Type B pancreatic cell (in vitro differentiated cells): ENCODE measurements at regions not wholly inside any gene's neighbourhood (a gene's known extent, or its start where the extent isn't known, plus 50 kb on each side); places are given as distances from the start of the nearest gene placed in this dataset.

Experiments used
- DNase-seq: peaks from one replicate; pipeline ENCODE4 v3.0.0; 2021; ENCODE audit warnings: mixed read lengths; ENCODE audit not compliant: unreplicated experiment; ENCODE audit errors: extremely low spot score
- H3K27ac Mint-ChIP-seq: 2 replicates; pipeline ENCODE4 v1.8.0; 2021; ENCODE audit warnings: mild to moderate bottlenecking, mixed read lengths
- H3K27me3 Mint-ChIP-seq: 2 replicates; pipeline ENCODE4 v1.8.0; 2021; ENCODE audit warnings: mixed read lengths
- H3K36me3 Mint-ChIP-seq: 2 replicates; pipeline ENCODE4 v1.8.0; 2021; ENCODE audit warnings: mixed read lengths
- H3K4me1 Mint-ChIP-seq: one replicate; pipeline ENCODE4 v1.8.0; 2021; ENCODE audit warnings: mixed read lengths; ENCODE audit not compliant: unreplicated experiment
- H3K4me3 Mint-ChIP-seq: 2 replicates; pipeline ENCODE4 v1.8.0; 2021; ENCODE audit warnings: mild to moderate bottlenecking, mixed read lengths
- H3K9me3 Mint-ChIP-seq: 2 replicates; pipeline ENCODE4 v1.8.0; 2021; ENCODE audit warnings: mixed read lengths
- CTCF ChIP-seq: fragments of 200-600 bp; sonication (generic); conservative IDR thresholded peaks from 2 replicates; pipeline ENCODE4 v1.5.0; 2021; ENCODE audit warnings: antibody characterized with exemption, mild to moderate bottlenecking

- H3K27me3 Mint-ChIP-seq, result no peaks in the 10 kb centered on the region
- no peak for TF ChIP-seq CTCF
- no peak overlapping the region for H3K27ac Mint-ChIP-seq
Measured at GRCh38 chr13:106714271-106714982, 146.5 kb upstream of the ARGLU1 start.

GRCh38 chr13:106712381-106712780 is 144.4 kb upstream of the ARGLU1 start:
- Mint-ChIP-seq H3K27me3 (no peaks in the 10 kb centered on the region), H3K36me3 (no peaks in the 10 kb centered on the region), H3K4me3 (no peak overlapping the region), H3K4me1 (no peaks in the 10 kb centered on the region), H3K27ac (no peak overlapping the region), H3K9me3 (peaks cover 7% of the 10 kb centered on the region)
- no peak for TF ChIP-seq CTCF
- no peak for DNase-seq

More at GRCh38 chr13:106714271-106714982, 146.5 kb upstream of the ARGLU1 start:
- Mint-ChIP-seq H3K4me3 (no peak overlapping the region), H3K36me3 (no peaks in the 10 kb centered on the region), H3K9me3 (peaks cover 12% of the 10 kb centered on the region), H3K4me1 (no peaks in the 10 kb centered on the region)
- DNase-seq, result no peak

DNA sequence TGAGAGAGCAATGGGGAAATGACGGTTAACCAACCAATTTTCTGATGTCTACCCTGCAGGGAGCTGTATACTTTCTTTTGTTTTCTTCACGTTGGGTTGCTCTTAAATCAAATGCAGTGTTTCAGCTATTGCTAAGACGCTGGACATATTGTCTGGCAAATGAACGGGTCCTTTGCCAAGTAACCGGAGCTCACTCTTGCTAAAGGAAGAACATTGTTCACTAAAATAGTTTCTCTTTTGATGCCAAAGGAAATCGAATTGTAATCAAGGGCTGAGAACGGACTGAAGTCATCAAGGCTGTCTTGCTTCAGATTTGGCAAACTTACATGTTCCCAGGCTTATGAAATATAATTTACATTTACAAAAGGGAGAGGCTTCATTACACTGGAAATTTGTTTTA is 142.3 kb upstream of the ARGLU1 start:
- TF ChIP-seq CTCF, result no peak
- Mint-ChIP-seq H3K27ac (no peak overlapping the region), H3K4me3 (no peak overlapping the region), H3K36me3 (no peaks in the 10 kb centered on the region), H3K9me3 (peaks cover 5% of the 10 kb centered on the region), H3K27me3 (no peaks in the 10 kb centered on the region), H3K4me1 (no peaks in the 10 kb centered on the region)
- DNase-seq, result no peak

DNA sequence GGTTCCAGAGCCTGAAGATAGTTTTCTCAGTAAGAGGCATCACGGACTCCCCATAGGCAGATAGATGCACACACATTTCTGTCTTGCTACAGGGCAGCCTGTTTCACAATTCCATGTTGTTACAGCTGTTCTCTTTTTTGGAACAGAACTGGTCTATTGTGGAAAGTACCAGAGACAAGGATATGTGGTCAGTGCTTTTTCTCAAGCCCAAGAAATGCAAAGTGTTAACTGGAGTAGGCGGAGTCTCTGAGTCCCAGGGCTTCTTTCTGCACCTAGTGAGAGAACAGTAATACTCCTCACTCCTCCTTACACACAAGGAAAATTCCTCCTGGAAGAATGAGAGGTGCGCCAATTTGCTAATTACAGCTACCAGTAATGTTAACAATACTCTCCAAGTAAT is 141.6 kb upstream of the ARGLU1 start:
- H3K36me3 Mint-ChIP-seq, result no peaks in the 10 kb centered on the region
- H3K27ac Mint-ChIP-seq, result no peak overlapping the region
- peaks cover 5% of the 10 kb centered on the region for H3K9me3 Mint-ChIP-seq
- no peak for TF ChIP-seq CTCF
- no peaks in the 10 kb centered on the region for H3K4me1 Mint-ChIP-seq
- no peak for DNase-seq
- no peak overlapping the region for H3K4me3 Mint-ChIP-seq
- no peaks in the 10 kb centered on the region for H3K27me3 Mint-ChIP-seq

- Mint-ChIP-seq H3K4me3 (no peak overlapping the region), H3K9me3 (no peaks in the 10 kb centered on the region), H3K36me3 (no peaks in the 10 kb centered on the region), H3K27ac (no peak overlapping the region), H3K4me1 (peaks cover 8% of the 10 kb centered on the region), H3K27me3 (no peaks in the 10 kb centered on the region)
- DNase-seq, result no peak
- TF ChIP-seq CTCF, result no peak
Measured at GRCh38 chr13:106702505-106702904, 134.6 kb upstream of the ARGLU1 start.
